SK-N-SH (cell line): ENCODE measurements at regions not wholly inside any gene's neighbourhood (a gene's known extent, or its start where the extent isn't known, plus 50 kb on each side); places are given as distances from the start of the nearest gene placed in this dataset.

ENCODE experiments used
- CTCF ChIA-PET: fragments of 300-600, 350-600 bp; formaldehyde crosslinking; extraction: SDS; loops from one replicate; lab custom pipeline; 2021; lab: Yijun Ruan, JAX
- POLR2A ChIA-PET: fragments of 350-600 bp; sonication (Branson Sonifier 250); formaldehyde crosslinking; extraction: SDS; loops from one replicate; lab custom pipeline; 2020; ENCODE audit warnings: antibody characterized with exemption, inconsistent platforms; lab: Yijun Ruan, JAX
- DNase-seq: peaks from one replicate; pipeline ENCODE4 v3.0.0; 2012
- H2AFZ ChIP-seq: fragments of 200-600 bp; sonication (generic); 2 replicates; pipeline ENCODE4 v1.8.1; 2016; ENCODE audit warnings: antibody characterized with exemption, mild to moderate bottlenecking, low read depth
- H3F3A ChIP-seq: fragments of 200-600 bp; sonication (generic); replicated peaks from 2 replicates; pipeline ENCODE3; 2016; ENCODE audit warnings: antibody characterized with exemption, mild to moderate bottlenecking; ENCODE audit not compliant: insufficient read depth
- H3K27ac ChIP-seq, 2 experiments: fragments of 200-500 bp in 1 of 2; fragments of 200-600 bp in 1 of 2; sonication (Bioruptor generic) in 1 of 2; sonication (generic), shearing (Covaris generic) in 1 of 2; 2 replicates each; pipeline versions ENCODE4 v1.5.1 to v1.6.1; 2014 to 2016; ENCODE audit warnings: low read depth in 2 of 2, inconsistent platforms in 1 of 2, low read length in 1 of 2, mild to moderate bottlenecking in 1 of 2, mixed read lengths in 1 of 2
- H3K27me3 ChIP-seq: fragments of 200-600 bp; sonication (generic), shearing (Covaris generic); 2 replicates; pipeline ENCODE4 v1.6.1; 2016; ENCODE audit warnings: mixed run types; ENCODE audit not compliant: insufficient read depth
- H3K36me3 ChIP-seq, 2 experiments: fragments of 200-500 bp in 1 of 2; fragments of 200-600 bp in 1 of 2; sonication (Bioruptor generic) in 1 of 2; sonication (generic) in 1 of 2; replicated peaks in 1 of 2; 2 replicates each; pipeline versions ENCODE3 to v1.5.1; 2014 to 2016; ENCODE audit warnings: low read length in 1 of 2, mild to moderate bottlenecking in 1 of 2; ENCODE audit not compliant: insufficient read depth in 2 of 2, control insufficient read depth in 1 of 2
- H3K4me1 ChIP-seq, 2 experiments: fragments of 200-500 bp in 1 of 2; fragments of 200-600 bp in 1 of 2; sonication (Bioruptor generic) in 1 of 2; sonication (generic), shearing (Covaris generic) in 1 of 2; 2 replicates each; pipeline versions ENCODE4 v1.5.1 to v1.6.1; 2014 to 2016; ENCODE audit warnings: low read depth in 1 of 2, low read length in 1 of 2, mixed run types in 1 of 2; ENCODE audit not compliant: insufficient read depth in 2 of 2, control insufficient read depth in 1 of 2
- H3K4me2 ChIP-seq: fragments of 200-600 bp; sonication (generic), shearing (Covaris generic); 2 replicates; pipeline ENCODE4 v1.6.1; 2017; ENCODE audit warnings: mixed run types
- H3K4me3 ChIP-seq, 2 experiments: fragments of 200-500 bp in 1 of 2; fragments of 200-600 bp in 1 of 2; sonication (Bioruptor generic) in 1 of 2; sonication (generic), shearing (Covaris generic) in 1 of 2; 2 replicates each; pipeline versions ENCODE4 v1.5.1 to v1.8.1; 2014 to 2016; ENCODE audit warnings: low read depth in 2 of 2, inconsistent platforms in 1 of 2, low read length in 1 of 2, mild to moderate bottlenecking in 1 of 2, mixed read lengths in 1 of 2, moderate library complexity in 1 of 2
- H3K79me2 ChIP-seq: fragments of 200-600 bp; sonication (generic); 2 replicates; pipeline ENCODE4 v1.8.1; 2017; ENCODE audit warnings: mild to moderate bottlenecking; ENCODE audit not compliant: insufficient read depth
- H3K9ac ChIP-seq: fragments of 200-600 bp; sonication (generic); 2 replicates; pipeline ENCODE4 v1.6.1; 2017; ENCODE audit warnings: mixed run types
- H3K9me2 ChIP-seq: fragments of 200-600 bp; sonication (generic); 2 replicates; pipeline ENCODE4 v1.6.1; 2017; ENCODE audit warnings: mixed run types
- H3K9me3 ChIP-seq: fragments of 200-600 bp; sonication (generic); 2 replicates; pipeline ENCODE4 v1.6.1; 2017; ENCODE audit warnings: mixed run types, mild to moderate bottlenecking, moderate library complexity
- H4K20me1 ChIP-seq: fragments of 200-600 bp; sonication (generic); 2 replicates; pipeline ENCODE4 v1.6.1; 2017; ENCODE audit warnings: mild to moderate bottlenecking, mixed run types; ENCODE audit not compliant: insufficient read depth
- CTCF ChIP-seq: fragments of 200-600 bp; sonication (generic); IDR thresholded peaks from 2 replicates; pipeline ENCODE4 v1.6.1; 2017; ENCODE audit warnings: antibody characterized with exemption, mild to moderate bottlenecking, moderate library complexity
- EZH2phosphoT487 ChIP-seq: fragments of 200-600 bp; sonication (generic); IDR thresholded peaks from 2 replicates; pipeline ENCODE4 v1.6.1; 2017; ENCODE audit warnings: low read depth, mixed run types, mild to moderate bottlenecking, antibody characterized with exemption, moderate library complexity, borderline replicate concordance
- FOSL2 ChIP-seq: IDR thresholded peaks from 2 replicates; pipeline ENCODE4 v1.4.0; 2012; ENCODE audit warnings: low read depth, mild to moderate bottlenecking, moderate library complexity, borderline replicate concordance
- IRF3 ChIP-seq: fragments of 150-350 bp; IDR thresholded peaks from 2 replicates; pipeline ENCODE4 v1.6.1; 2016; ENCODE audit warnings: mild to moderate bottlenecking, low read depth, low read length
- JUND ChIP-seq: IDR thresholded peaks from 2 replicates; pipeline ENCODE4 v1.4.0; 2012
- MXI1 ChIP-seq: IDR thresholded peaks from 2 replicates; pipeline ENCODE4 v1.6.1; 2012; ENCODE audit warnings: mild to moderate bottlenecking, low read depth, low read length, improper control_type of control experiment
- NFIC ChIP-seq: IDR thresholded peaks from 2 replicates; pipeline ENCODE4 v1.4.0; 2012; ENCODE audit warnings: borderline replicate concordance
- PBX3 ChIP-seq: IDR thresholded peaks from 2 replicates; pipeline ENCODE4; 2012
- POLR2AphosphoS5 ChIP-seq: IDR thresholded peaks from 2 replicates; pipeline ENCODE4 v1.6.1; 2012; ENCODE audit warnings: low read depth, low read length
- RCOR1 ChIP-seq: fragments of 150-350 bp; IDR thresholded peaks from 2 replicates; pipeline ENCODE4 v1.6.1; 2017; ENCODE audit warnings: antibody characterized with exemption, low read length
- REST ChIP-seq: IDR thresholded peaks from 2 replicates; pipeline ENCODE4 v1.6.1; 2012; ENCODE audit warnings: mild to moderate bottlenecking, low read depth, low read length, moderate library complexity
- SMC3 ChIP-seq: IDR thresholded peaks from 2 replicates; pipeline ENCODE4 v1.6.1; 2012; ENCODE audit warnings: low read depth, low read length, improper control_type of control experiment
- USF1 ChIP-seq: IDR thresholded peaks from 2 replicates; pipeline ENCODE4 v1.4.0; 2012; ENCODE audit warnings: low read depth, borderline replicate concordance
- YY1 ChIP-seq: IDR thresholded peaks from 2 replicates; pipeline ENCODE4 v1.4.0; 2012; ENCODE audit warnings: low read depth, mild to moderate bottlenecking
- WGBS: methylation state at CpG from one replicate; pipeline ENCODE4 v1.1.6; 2017; ENCODE audit warnings: low lambda C conversion rate; 5-methylcytosine and 5-hydroxymethylcytosine counted together

GRCh38 chr18:69128566-69128965, 272.1 kb upstream of the DOK6 start:
- WGBS: 92% methylated on average over 5 of the region's 5 CpGs
- DNase-seq: no peak
- H3F3A ChIP-seq: no peaks in the 10 kb centered on the region
- H3K4me1 ChIP-seq: no peaks in the 10 kb centered on the region
- no peaks in the 10 kb centered on the region for H3K27me3 ChIP-seq
- no peak overlapping the region for H3K4me3 ChIP-seq
- TF ChIP-seq PBX3: no peak
- TF ChIP-seq RCOR1: no peak
- no peak for TF ChIP-seq YY1
- no peak overlapping the region for H3K4me2 ChIP-seq
- no peaks in the 10 kb centered on the region for H4K20me1 ChIP-seq
- H3K9ac ChIP-seq: no peak overlapping the region
- no peak overlapping the region for H3K27ac ChIP-seq
- H3K9me2 ChIP-seq: peaks cover 4% of the 10 kb centered on the region; the same call in 1 of the 2 replicates
- H2AFZ ChIP-seq: no peak overlapping the region
- no peaks in the 10 kb centered on the region for H3K36me3 ChIP-seq
- no peaks in the 10 kb centered on the region; the same call in 1 of the 2 replicates for H3K9me3 ChIP-seq
- CTCF ChIA-PET: no interaction called here
- POLR2A ChIA-PET: no interaction called here
- no peaks in the 10 kb centered on the region for H3K79me2 ChIP-seq

GRCh38 chr18:69128978-69129377, 271.7 kb upstream of the DOK6 start:
- Histone ChIP-seq H3F3A (no peaks in the 10 kb centered on the region), H3K36me3 (no peaks in the 10 kb centered on the region), H3K9me2 (peaks cover 4% of the 10 kb centered on the region; the same call in 1 of the 2 replicates), H3K27me3 (no peaks in the 10 kb centered on the region), H3K4me3 (no peak overlapping the region), H2AFZ (no peak overlapping the region), H3K9me3 (no peaks in the 10 kb centered on the region; the same call in 1 of the 2 replicates), H3K4me1 (no peaks in the 10 kb centered on the region), H3K79me2 (no peaks in the 10 kb centered on the region), H3K27ac (no peak overlapping the region), H4K20me1 (no peaks in the 10 kb centered on the region), H3K4me2 (no peak overlapping the region), H3K9ac (no peak overlapping the region)
- POLR2A ChIA-PET: no interaction called here
- CTCF ChIA-PET: no interaction called here
- DNase-seq: no peak
- no peak for TF ChIP-seq CTCF
- no peak for TF ChIP-seq NFIC
- no peak for TF ChIP-seq POLR2AphosphoS5
- TF ChIP-seq MXI1: no peak
- TF ChIP-seq USF1: no peak
- TF ChIP-seq IRF3: no peak
- TF ChIP-seq FOSL2: no peak
- TF ChIP-seq EZH2phosphoT487: no peak
- TF ChIP-seq SMC3: no peak
- TF ChIP-seq JUND: no peak
- TF ChIP-seq REST: no peak
- WGBS: 62% methylated on average over 3 of the region's 3 CpGs
